Lung (tissue), 12 donors: ENCODE measurements at regions not wholly inside any gene's neighbourhood (a gene's known extent, or its start where the extent isn't known, plus 50 kb on each side); places are given as distances from the start of the nearest gene placed in this dataset. TPM values are rescaled to one million over a fixed set of nuclear protein-coding genes. Genes with fewer than 3 reads are reported as not detected.

Experiments used
- ATAC-seq: fragments of 200-7000 bp; cut with Tn5 transposase; one replicate; pipeline ENCODE4 v1.9.1; 2020; ENCODE audit warnings: moderate number of reproducible peaks; ENCODE audit not compliant: insufficient read depth, low FRiP score
- DNase-seq, 3 donors: peaks; one replicate each; pipeline ENCODE4 v3.0.0-alpha.2; 2013 to 2017
- H3K27ac ChIP-seq, 2 donors: one replicate each; pipeline ENCODE4 v1.5.1; 2013; ENCODE audit warnings: mild to moderate bottlenecking in 2 of 2, moderate library complexity in 2 of 2, control low read depth in 1 of 2, inconsistent platforms in 1 of 2, low read depth in 1 of 2, low read length in 1 of 2
- H3K27me3 ChIP-seq, 3 donors: one replicate each; pipeline ENCODE4 v1.5.1; 2013; ENCODE audit warnings: low read length in 2 of 3; ENCODE audit not compliant: control insufficient read depth in 3 of 3, insufficient read depth in 3 of 3
- H3K36me3 ChIP-seq, 4 donors: one replicate each; pipeline ENCODE4 v1.5.1; 2013; ENCODE audit warnings: low read length in 4 of 4, mild to moderate bottlenecking in 1 of 4, moderate library complexity in 1 of 4; ENCODE audit not compliant: control insufficient read depth in 4 of 4, insufficient read depth in 4 of 4
- H3K4me1 ChIP-seq, 5 donors: one replicate each; pipeline ENCODE4 v1.5.1; 2013; ENCODE audit warnings: low read length in 5 of 5, mild to moderate bottlenecking in 2 of 5, moderate library complexity in 1 of 5; ENCODE audit not compliant: control insufficient read depth in 5 of 5, insufficient read depth in 5 of 5
- H3K4me3 ChIP-seq: one replicate; pipeline ENCODE4 v1.5.1; 2013; ENCODE audit warnings: mild to moderate bottlenecking, control low read depth, moderate library complexity
- H3K9ac ChIP-seq, 2 donors: one replicate each; pipeline ENCODE4 v1.5.1; 2013; ENCODE audit warnings: low read length in 2 of 2, control low read depth in 1 of 2; ENCODE audit not compliant: insufficient read depth in 1 of 2
- H3K9me3 ChIP-seq, 4 donors: one replicate each; pipeline ENCODE4 v1.5.1; 2013; ENCODE audit warnings: low read length in 3 of 4, mild to moderate bottlenecking in 1 of 4, moderate library complexity in 1 of 4; ENCODE audit not compliant: control insufficient read depth in 4 of 4, insufficient read depth in 3 of 4
- small RNA-seq: library from RNA; depleted of rRNA; stranded (forward); fragments of <200 nt; gene quantifications from one replicate; pipeline ENCODE3, GENCODE V24; 2014; ENCODE audit warnings: low replicate concordance
- TF ChIP-seq, protein P1 (sequence below): IDR thresholded peaks from 2 replicates; pipeline ENCODE4 v1.5.1; 2012; ENCODE audit warnings: mild to moderate bottlenecking; ENCODE audit errors: control extremely low read depth, extremely low read depth
- donor health status: control.
- donor health status: control.
- donor health status: Bipolar disorder and iron deficiency.
- donor health status: healthy.
- donor health status: DM: yes; HTN: yes; CAD: no.

- Histone ChIP-seq H3K4me3 (no peak overlapping the region), H3K27me3 (no peaks in the 10 kb centered on the region), H3K9ac (no peak overlapping the region), H3K27ac (no peak overlapping the region), H3K36me3 (no peaks in the 10 kb centered on the region), H3K9me3 (peaks cover 0 to 9% (median 6%) of the 10 kb centered on the region in 4 donors), H3K4me1 (peaks cover 0 to 1% (median 0%) of the 10 kb centered on the region in 5 donors)
- TF ChIP-seq, protein P1, sequence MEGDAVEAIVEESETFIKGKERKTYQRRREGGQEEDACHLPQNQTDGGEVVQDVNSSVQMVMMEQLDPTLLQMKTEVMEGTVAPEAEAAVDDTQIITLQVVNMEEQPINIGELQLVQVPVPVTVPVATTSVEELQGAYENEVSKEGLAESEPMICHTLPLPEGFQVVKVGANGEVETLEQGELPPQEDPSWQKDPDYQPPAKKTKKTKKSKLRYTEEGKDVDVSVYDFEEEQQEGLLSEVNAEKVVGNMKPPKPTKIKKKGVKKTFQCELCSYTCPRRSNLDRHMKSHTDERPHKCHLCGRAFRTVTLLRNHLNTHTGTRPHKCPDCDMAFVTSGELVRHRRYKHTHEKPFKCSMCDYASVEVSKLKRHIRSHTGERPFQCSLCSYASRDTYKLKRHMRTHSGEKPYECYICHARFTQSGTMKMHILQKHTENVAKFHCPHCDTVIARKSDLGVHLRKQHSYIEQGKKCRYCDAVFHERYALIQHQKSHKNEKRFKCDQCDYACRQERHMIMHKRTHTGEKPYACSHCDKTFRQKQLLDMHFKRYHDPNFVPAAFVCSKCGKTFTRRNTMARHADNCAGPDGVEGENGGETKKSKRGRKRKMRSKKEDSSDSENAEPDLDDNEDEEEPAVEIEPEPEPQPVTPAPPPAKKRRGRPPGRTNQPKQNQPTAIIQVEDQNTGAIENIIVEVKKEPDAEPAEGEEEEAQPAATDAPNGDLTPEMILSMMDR = no peak
- ATAC-seq = no peak
- DNase-seq = no peak
Observed at GRCh38 chr16:20129375-20129774, 55.7 kb upstream of the GPR139 start.

Small RNA genes in the stretch of these regions (small RNA-seq; reads per million reads assigned to genes)
- not detected for gene SNRPEP3
